Brain pericyte (primary cell): ENCODE measurements at regions not wholly inside any gene's neighbourhood (a gene's known extent, or its start where the extent isn't known, plus 50 kb on each side); places are given as distances from the start of the nearest gene placed in this dataset.

Experiments used
- DNase-seq: peaks from one replicate; pipeline ENCODE4 v3.0.0-alpha.2; 2012; ENCODE audit warnings: low read depth, low spot score

GRCh38 chr3:43979645-43980044, 262.0 kb upstream of the TOPAZ1 start:
- DNase-seq, result no peak

DNA sequence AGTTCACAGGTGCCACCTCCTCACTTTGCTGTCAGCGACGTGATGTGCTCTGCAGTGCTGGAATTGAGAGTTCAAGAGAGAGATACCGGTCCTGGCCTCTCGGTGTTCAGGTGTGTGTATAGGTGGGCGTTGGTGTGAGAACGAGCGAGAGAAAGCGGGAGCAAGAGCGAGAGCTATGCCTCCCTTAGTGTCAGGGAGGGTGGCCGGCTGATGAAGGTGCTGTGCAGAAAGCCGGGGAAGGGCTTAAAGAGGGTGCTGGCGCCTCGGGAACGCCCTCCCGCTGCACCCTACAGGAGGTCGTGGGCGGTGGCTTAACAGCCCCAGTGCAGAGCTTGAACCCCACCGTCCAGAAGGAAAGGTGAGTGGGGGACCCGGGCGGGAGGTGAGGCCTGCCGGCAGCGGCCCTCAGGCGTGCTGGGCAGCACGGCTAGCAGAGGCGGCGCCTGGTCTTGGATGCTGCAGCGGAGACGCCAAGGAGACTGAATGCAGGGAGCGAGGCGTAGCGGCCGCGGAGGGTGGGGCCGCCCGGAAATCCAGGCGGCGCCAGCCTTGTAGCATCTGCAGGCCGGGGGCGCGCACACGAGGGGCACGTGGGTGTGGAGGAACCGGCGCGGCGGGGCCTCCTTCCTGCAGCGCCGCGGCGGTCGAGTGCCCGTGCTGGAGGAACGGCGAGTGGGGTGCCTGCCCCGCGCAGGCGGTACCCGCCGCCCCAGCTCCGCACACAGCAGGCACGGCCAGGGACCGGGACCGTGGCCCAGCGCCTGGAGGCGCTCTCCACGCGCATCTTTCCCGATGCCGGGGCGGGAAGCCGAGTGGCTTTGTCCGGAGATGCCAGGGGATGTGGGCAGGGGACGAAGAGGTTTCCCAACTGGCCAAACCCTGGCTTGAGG, 246.8 kb upstream of the TOPAZ1 start:
- no peak for DNase-seq

- no peak for DNase-seq
Measured at GRCh38 chr3:43995547-43996378, 245.9 kb upstream of the TOPAZ1 start.

DNA sequence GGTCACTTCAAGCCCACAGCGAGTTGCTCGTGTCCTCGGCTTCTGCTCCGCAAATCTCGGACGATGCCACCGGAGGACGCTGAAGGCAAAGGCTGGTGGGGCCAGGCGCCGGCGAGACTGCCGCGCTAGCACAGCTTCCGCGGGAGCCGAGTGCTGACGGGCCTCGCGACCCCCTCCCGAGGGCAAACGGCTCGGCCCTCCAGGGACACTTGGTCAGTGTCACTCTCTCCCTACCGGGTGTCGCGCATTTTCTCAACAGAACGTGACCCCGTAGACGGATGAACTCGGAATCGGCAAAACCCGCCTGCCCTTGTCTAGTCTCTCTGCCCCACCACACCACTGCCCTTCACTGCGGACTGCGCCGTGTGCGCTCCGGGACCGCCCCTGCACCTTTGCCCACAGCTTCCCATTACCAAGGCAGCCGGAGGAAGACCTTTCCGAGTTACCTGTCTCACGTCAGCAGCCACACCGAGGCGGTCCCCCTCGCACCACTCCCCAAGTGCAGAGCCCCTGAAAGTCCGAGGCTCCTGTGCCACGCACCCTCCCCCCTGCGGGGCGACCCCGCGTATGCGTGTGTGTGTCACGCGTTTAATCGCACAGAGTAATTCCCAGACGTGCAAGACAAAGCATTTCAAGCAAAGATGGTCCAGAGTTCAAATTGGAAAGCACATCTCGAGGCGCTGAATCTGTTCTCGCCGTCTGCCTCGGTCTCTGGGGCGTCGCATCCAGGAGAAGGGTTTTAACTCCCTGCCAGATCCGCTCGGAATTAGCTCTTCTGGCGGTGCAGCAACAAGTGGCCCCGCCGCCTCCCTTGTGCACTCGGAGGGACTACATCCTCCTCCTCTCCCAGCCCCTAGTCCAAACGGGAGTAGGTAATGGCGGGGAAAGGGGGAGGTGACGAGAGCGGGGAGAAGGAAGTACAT, 245.0 kb upstream of the TOPAZ1 start:
- no peak for DNase-seq

DNA sequence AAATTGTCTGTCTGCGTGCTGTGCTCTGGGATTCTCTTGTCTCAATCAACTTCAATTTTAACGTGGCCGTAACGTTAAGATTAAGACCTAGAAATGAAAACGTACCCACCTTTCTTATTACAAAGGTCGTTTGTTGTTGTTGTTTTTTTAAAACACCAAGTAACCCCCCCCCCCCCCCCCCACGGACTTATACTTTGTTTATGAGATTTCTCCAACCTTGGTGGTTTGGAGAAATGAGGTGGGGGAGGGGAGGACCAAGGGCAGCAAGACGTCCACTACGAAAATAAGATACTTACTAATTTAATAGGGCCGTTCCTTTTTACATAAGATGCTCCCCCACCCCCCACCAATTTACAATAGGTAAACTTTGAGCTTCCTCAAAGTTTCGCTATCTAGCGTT, 244.4 kb upstream of the TOPAZ1 start:
- DNase-seq, result no peak

- DNase-seq, result no peak
Measured at GRCh38 chr3:43997788-43998369, 243.8 kb upstream of the TOPAZ1 start.

- no peak for DNase-seq
Measured at GRCh38 chr3:43998370-43998835, 243.3 kb upstream of the TOPAZ1 start.

- DNase-seq, result no peak
Measured at GRCh38 chr3:43998836-43999727, 242.6 kb upstream of the TOPAZ1 start.

DNA sequence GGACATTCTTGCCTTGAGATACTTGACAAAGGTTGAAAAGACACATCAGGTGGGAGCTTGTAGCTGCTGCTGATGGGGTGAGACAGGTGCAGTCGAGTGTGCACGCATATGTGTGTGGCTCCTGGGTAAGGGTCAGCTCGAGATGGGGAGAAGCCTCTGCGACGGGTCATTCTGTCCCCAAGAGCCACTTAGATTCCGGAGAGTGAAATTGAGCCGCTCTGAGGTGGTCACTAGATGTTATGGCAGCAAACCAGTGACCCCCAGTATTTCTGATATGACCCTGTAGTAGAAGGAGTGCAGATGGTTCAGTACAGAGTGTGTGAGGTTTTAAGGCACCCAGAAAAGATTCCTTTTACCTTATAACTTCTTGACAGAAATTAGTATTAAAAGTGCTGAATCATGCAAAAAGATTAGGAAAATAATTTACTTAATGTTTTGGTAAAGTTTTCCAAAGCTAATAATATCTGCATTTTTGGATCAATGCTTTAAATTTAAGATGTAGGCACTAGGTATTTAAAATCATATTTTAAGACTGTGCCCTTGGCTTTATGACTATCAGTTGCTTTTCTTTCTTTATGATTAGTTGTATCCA, 241.9 kb upstream of the TOPAZ1 start:
- DNase-seq, result no peak

GRCh38 chr3:44000586-44000985, 241.1 kb upstream of the TOPAZ1 start:
- DNase-seq, result no peak

DNA sequence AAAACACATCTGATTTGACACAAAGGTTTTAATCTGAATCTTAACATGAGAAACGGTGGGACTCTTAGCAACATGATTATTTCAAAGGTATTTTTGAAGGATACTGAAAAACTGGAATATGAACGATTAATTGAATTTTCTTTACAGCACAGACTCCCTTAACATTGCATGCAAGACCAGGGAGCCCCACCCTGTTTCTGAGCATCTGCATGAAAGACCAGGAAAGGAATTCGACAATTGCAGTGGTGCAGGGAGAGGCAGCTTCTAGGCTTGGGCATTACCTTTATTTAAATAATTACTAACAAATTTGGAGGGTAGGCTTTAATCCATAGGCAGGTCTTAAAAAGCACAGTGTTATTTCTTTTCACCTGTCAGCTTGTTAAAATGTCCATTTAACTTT, 240.6 kb upstream of the TOPAZ1 start:
- no peak for DNase-seq

DNA sequence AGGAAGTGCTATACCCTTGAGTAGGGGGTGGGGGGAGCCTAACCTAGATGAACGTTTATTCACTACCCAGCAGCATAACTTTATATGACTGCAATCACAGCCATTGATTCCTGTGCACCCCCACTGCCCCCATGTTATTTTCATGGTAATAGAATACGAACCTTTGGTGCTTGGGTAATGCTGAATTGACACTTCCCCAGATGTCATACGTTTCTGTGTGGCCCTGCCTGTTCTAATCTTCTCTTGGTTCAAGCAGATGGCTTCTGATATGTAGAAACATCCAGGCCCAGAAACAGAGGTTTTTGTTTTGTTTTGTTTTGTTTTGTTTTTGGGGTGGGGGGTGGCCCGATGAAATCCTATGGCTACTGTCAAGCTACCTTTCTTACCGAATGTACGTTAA, 237.9 kb upstream of the TOPAZ1 start:
- no peak for DNase-seq

DNA sequence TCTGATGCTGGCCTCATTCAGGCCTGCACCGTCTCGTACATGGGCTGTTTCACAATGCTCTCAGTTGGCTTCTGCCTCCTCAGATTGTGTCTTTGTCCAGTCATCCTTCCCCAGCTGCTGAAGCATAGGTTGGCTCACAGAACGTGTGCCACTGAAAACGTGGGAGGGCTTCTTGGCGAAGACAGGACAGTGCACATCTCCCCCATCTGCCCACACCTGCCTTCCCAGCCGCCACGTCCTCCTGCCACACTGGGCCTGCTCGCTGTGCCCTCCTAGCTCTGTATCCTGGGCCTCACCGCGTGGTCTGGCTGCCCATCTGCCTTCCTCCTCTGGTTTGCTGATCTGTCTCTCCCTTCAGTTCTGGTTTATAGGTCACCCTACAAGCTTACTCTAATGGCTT, 230.0 kb upstream of the TOPAZ1 start:
- DNase-seq, result no peak

GRCh38 chr3:44012160-44012899, 229.4 kb upstream of the TOPAZ1 start:
- DNase-seq, result no peak

- DNase-seq, result no peak
Measured at GRCh38 chr3:44013967-44014366, 227.7 kb upstream of the TOPAZ1 start.

GRCh38 chr3:44015170-44015569, 226.5 kb upstream of the TOPAZ1 start:
- no peak for DNase-seq

DNA sequence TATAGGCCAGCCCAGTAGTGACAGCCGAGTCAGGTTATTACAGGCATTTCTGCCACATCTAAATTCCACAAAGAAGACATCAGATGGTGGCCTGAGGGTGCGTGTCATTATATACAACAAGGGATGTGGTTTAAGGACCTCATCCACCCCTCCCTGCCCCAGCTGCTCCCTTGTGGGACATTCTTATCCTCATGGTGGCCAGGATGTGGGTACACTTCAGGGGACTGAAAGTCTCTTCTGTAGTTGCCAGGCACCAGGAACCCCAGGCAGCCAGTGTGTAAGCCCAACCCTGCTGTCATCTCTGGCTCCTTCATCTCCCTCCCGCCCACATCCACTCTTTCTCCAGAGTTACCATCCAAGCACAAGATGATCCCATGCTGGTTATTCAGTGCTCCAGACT, 224.9 kb upstream of the TOPAZ1 start:
- DNase-seq, result no peak

DNA sequence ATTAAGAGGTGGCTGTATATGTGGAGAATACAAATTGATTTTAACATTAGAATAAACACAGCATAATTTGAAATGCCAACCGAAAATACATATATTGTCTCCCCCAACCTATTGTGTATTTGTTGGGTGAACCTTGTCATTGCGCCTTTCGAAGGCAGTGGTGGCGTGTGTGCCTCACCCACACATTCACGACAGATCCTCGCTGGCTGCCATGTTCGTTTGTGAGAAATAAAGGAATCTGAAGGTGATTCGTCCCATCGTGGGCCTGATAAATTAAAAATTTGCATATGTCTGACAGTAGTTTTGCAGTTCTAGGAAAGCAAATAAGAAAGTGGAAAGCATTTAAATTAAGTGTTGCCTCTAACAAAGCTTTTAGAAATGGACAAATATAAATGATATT, 222.8 kb upstream of the TOPAZ1 start:
- DNase-seq, result no peak

DNA sequence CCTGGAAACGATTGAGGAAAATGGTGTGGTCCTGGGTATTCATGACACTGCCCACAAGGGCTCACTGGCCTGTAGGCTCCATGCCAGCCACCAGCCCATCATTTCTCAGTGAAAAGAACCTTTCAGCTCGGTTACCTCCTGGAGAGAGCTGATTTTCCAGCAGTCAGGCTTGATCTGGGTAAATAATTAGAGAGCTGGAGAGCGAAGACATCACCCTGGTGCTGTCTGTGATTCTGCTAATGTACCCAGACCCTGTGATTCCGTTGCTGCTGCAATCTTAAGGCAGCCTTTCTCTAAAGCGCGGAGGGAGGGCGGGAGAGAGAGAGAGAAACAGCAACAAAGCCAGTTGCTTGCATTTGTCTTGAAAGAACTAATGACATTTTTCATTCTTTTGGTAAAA, 221.9 kb upstream of the TOPAZ1 start:
- DNase-seq, result no peak
